Skin epidermis (tissue), 12 donors: ENCODE measurements at regions not wholly inside any gene's neighbourhood (a gene's known extent, or its start where the extent isn't known, plus 50 kb on each side); places are given as distances from the start of the nearest gene placed in this dataset.

Source experiments
- H3K27ac ChIP-seq, 21 experiments: fragments of 200-600 bp; sonication (generic) in 11 of 21; one replicate each; pipeline ENCODE4 v1.5.0; 2020; ENCODE audit warnings: mild to moderate bottlenecking in 3 of 21, inconsistent platforms in 2 of 21, moderate library complexity in 2 of 21
- H3K4me3 ChIP-seq, 7 experiments: fragments of 200-600 bp; sonication (generic) in 2 of 7; one replicate each; pipeline ENCODE4 v1.5.0; 2020; ENCODE audit warnings: inconsistent platforms in 2 of 7, mild to moderate bottlenecking in 2 of 7, moderate library complexity in 1 of 7

DNA sequence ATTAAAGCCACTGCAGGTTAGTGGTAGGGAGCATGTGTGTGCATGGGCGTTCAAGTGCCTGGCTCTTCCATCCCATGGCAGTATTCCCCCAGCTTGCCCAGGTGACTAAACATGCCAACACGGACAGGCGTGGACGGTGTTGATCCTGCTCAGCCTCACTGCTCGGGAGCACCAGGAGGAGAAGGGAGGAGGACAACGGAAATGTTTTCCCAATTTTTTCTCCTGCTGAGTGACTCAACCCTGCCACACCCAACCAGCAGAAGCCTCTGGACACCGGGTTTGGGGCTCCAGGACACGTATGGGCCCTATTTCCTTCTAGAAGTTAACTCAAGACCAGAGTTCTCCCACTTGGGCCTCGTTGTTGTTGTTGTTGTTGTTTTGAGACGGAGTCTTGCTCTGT is 139.1 kb downstream of the CYP26B1 start:
- no peak overlapping the region for H3K4me3 ChIP-seq
- no peak overlapping the region for H3K27ac ChIP-seq

DNA sequence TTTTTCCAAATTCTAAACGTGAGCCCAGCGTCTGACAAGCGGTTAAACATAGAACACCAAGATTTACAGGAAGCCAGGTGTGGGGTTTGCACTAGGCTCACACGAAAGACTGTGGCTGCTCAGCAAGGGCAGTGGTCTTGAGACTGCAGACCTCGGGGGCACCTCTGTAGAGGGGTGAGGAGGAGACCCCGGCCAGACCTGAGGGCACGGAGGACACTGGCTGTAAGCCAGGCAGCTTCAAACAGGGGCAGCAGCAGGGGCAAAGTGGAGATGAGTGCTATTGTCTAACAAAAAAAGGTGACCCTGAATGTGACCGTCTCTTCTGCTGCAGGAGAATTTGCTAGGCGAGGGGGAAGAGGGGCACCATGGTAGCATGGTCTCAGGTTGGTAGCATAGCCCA is 140.3 kb downstream of the CYP26B1 start:
- Histone ChIP-seq H3K4me3 (no peak overlapping the region), H3K27ac (no peak overlapping the region)

DNA sequence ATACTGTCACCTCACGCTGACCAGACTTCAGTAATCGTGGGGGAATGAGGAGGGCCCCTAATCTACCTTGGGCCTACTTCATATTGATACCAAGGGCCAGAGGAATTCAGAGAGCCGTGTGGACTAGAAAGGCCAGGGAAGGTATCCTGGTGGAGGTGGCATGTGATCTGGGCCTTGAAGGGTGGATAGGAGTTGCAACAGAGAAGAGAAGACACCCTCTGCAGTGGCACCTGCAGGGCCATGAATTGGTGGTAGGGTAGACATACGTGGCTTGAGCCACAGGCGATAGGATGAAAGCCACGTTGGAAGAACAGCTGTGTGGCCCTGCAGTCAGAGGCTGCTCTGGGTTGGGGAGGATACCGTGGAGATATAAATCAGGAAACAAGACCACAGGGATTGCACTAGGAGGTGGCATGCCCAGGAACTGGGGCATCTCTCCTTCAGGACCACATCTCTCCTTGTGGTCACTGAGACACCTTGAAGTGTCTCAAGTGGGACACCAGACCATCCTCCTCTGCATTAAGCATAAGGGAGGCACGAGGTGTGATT is 141.4 kb downstream of the CYP26B1 start:
- Histone ChIP-seq H3K4me3 (no peak overlapping the region), H3K27ac (no peak overlapping the region)

DNA sequence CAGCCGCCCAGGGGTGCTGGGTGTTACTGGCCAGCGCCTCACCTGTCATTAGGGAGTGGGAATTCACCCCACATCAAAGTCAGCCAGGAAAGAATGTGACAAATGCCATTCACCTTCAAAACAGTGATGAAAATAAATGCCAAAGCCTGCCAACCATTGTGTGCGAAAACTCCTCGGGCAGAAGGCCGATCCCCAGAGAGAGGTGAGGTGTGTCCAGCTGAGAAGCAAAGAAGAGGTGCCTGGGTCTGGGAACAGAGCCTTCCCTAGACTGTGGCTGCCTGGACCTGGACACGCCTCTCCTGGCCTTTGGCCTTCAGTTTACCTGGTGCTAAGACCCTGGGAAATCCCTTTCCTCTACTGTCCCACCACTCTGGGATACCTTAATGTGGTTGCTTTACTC is 142.7 kb downstream of the CYP26B1 start:
- no peak overlapping the region for H3K4me3 ChIP-seq

DNA sequence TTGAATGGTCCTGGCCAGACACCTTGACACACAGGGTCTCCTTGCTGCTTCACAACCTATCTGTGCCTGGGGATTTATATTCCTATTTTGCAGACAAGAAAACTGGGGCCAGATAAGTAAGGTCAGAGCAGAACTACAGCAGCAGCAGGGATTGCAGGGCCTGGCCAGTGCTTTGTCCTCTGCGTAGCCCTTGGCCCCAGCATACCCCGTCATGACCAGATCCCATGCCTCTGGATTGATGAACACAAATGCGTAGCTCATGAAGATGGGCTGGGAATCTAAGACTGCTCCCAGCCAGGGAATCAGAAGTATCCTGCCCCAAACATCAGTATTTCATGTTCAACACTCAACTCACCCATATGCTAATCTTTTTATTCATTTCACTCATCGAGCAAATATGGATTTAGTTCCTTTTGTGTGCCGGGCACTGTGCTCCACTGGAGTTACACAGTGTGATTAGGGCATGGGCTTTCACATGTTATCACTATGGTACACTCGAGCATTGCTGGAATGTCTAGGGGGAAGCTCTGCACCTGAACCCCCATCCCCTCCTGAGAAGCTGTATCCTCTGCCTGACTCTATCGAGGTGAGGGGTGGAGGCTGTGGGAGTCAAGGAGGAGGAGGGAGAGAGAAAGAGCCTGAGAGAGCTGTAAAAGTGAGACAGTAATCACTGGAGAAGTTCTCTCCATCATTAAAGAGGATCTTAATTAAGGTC is 143.3 kb downstream of the CYP26B1 start:
- H3K4me3 ChIP-seq: no peak overlapping the region
- no peak overlapping the region for H3K27ac ChIP-seq

More for the DNA sequence above, 142.7 kb downstream of the CYP26B1 start:
- no peak overlapping the region for H3K27ac ChIP-seq

DNA sequence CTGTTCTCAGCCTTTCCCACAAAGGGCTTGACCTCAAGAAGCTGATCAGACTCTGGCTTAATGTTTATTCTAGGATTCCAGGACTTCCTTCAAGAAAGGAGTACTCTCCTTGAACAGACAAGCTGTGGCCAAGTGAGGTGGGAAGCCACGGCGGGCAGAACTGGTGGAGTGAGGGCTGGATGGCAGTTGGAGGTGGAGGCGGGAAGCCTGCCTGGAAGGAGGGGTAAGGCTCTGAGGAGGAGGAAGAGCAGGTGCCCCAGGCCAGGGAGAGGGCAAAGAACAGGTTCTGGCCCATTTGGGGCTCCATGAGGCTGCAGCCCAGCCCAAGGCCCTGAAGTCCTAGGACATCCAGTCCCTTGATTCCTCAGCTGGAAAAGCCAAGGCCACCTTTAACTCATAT is 143.9 kb downstream of the CYP26B1 start:
- Histone ChIP-seq H3K27ac (no peak overlapping the region), H3K4me3 (no peak overlapping the region)

DNA sequence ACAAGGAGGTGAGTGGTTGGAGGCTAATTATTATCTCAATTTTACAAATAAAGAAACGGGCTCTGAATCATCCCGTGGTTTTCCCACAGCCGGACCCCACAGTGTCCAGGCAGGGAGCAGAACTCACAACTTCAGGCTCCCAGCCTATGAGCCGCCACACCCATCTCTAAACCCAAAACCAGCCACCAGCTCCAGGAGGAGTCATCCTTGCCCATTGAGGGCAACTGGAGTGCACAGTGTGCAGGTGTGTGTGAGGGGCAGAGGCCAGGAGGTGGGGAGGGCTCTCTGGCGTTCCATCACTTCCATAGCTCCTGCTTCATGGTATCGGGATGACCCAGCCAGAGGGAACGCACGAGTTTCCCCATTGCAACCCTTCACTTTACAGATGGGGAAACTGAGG is 144.5 kb downstream of the CYP26B1 start:
- Histone ChIP-seq H3K27ac (no peak overlapping the region), H3K4me3 (no peak overlapping the region)

DNA sequence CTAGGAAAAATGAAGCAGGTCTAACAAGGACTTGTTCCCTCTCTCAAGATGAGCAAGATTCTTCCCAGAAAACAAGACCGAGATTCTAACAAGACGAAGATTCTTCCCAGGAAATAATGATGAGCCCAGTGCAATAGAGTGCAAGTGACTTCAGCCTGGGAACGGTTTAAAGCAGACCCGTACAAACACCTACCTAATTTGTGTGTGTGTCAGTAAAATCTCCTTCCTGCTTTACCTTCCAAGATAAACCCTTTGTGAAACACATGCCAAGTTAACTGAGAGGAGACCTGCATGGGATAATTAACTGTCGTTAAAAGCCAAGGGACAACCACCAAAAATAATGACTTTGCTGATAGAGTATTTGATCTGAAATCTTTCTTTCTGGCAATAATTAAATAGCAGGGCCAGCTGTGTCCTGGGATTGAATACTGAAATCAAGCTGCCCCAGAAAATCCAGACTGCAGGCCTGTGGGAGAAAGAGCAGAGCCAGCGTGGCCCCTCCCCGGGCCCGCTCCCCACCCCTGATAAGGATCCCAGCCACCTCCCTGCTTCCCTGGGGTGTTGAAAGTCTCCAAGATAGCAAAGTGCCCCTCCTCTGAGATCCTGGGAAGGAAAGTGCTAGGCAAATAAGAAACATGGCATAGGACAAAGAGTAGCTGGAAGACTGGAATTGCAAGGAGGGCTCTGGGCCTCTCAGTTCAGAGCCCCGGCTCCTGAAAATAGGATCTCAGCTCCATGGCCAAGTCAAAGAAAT is 145.5 kb downstream of the CYP26B1 start:
- Histone ChIP-seq H3K4me3 (no peak overlapping the region), H3K27ac (no peak overlapping the region)

DNA sequence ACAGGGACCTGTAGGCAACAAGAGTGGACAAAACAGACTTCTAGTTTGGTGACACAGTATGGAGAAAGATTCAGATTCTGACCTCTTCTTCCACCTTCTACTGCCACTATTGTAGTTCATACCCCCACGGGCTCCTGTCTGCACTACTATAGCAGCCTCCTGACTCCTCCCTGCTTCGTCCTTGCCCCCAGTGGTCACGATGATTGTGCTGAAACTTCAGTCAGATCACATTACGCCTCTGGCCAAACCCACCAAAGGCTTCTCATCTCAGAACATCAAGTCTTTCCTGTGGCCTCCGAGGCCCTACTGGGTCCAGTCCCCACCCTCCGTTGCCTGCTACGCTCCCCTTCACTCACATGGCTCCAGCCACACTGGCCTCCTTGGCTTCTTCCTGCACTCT is 147.6 kb downstream of the CYP26B1 start:
- H3K4me3 ChIP-seq: no peak overlapping the region
- H3K27ac ChIP-seq: no peak overlapping the region

DNA sequence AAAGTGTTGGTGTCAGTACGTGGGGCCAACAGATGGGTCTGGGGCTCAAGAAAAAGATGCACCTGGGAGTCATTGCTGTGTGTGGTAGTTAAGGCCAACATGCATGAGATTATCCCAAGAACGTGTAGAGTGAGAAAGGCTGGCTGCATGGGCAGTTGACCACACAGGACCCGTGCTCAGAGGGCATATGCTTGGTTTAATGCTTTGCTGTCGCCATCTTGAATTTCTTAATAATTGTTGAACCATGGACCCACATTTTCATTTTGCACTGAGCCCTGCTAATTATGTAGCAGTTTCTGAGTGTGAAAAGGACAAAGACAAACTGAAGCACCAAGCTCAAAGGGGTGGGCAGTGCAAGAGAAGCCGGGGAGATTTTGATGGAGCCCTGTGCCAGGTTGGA is 148.1 kb downstream of the CYP26B1 start:
- no peak overlapping the region for H3K4me3 ChIP-seq
- no peak overlapping the region for H3K27ac ChIP-seq

DNA sequence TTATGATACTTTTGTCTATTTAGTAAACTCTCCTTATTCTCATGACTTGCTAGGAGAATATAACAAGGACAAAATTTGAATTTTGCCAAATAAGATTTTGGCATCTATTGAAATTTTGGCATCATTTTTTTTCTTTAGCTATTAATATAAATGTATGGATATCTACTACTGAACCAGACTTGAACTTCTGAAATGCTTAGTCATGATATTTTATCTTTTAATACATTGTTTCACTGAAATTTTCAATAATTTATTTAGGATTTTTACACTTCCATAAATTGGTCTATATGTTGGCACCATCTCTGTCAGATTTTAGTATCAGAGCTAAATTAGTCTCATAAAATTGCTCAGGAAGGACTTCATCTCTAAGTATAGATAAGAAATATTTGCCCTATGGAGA is 149.8 kb downstream of the CYP26B1 start:
- Histone ChIP-seq H3K4me3 (no peak overlapping the region), H3K27ac (no peak overlapping the region)

DNA sequence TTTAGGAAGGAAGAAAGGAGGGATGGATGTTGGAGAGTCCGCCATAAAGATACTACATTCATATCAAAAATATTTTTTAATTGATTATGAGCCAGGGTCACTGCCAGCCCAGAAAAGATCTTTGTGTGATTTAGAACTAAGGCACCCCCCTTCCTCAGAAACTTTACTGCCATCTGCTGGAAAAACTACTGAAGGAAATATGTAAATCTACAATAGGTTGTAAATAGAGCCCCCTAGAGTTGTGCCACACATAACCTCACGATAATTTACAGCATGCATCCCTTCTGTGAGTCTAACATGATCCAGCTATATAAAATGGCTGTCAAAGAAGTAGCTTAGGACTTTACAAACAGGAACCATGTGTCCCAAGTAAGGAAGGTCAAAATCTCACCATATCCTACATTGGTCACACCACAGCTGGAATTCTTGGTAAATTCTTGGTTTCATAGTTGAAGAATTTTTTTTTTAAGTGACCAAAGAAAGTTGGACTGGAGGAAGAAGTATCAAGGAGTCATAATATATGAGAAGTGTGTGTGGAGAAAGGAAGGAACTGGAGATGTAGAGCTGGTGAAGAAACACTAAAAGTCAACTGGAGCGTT is 152.5 kb downstream of the CYP26B1 start:
- no peak overlapping the region for H3K4me3 ChIP-seq
- no peak overlapping the region for H3K27ac ChIP-seq

DNA sequence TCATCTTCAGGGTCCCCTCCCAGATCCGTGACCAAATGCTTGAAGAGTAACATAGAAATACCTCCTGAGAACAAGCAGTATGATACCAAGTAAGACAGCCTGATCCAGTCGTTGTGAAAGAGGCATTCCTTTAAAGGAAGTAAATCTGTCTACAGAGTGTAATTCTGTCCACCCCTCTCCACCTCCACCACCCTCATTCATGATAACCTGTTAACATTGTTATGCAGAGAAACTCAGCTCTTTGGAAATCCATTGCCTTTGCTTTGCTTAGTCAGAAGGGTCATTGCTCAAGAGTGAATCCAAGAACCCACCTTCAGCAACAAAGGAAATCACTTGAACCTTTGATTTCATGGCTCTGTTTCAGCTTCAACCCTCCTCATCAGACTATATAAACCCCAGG is 155.6 kb downstream of the CYP26B1 start:
- Histone ChIP-seq H3K4me3 (no peak overlapping the region), H3K27ac (no peak overlapping the region)

DNA sequence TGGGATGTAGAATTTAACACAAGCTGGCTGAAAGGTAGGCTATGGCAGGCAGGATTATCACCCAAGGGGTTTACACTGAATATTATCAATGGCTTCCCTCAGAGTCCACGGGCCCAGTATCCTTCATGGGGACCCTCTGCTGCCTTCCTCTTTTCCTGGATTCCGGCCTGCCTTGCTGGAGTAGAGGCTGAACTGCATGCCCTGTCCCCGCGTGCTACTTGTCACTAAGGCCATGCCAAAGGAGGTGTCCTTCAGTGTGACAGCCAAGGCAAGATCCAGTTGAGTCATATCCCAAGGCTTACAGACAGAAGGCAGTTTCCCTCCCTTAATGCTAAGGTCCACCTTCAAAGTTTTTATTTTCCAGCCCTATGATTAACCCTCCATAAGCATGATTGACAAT is 156.3 kb downstream of the CYP26B1 start:
- no peak overlapping the region for H3K27ac ChIP-seq
- no peak overlapping the region for H3K4me3 ChIP-seq

DNA sequence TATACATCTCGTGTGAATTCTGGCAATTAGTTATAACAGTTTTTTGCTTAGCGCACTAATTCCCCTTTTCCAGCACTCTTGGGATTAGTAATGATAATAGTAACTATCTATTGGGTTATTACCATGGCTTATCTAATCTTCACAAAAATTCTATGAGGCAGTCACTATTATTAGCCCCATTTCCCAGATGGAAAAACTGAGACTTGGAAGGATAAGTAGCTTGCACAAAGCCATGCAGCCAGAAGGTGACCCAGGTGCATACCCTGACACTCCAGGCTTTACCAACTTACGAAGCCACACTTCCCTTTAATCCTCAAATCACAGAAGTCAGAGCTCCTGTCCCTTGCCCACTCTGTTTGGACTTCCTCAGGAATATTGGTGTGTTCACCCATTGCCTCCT is 156.8 kb downstream of the CYP26B1 start:
- H3K4me3 ChIP-seq: no peak overlapping the region
- H3K27ac ChIP-seq: no peak overlapping the region

DNA sequence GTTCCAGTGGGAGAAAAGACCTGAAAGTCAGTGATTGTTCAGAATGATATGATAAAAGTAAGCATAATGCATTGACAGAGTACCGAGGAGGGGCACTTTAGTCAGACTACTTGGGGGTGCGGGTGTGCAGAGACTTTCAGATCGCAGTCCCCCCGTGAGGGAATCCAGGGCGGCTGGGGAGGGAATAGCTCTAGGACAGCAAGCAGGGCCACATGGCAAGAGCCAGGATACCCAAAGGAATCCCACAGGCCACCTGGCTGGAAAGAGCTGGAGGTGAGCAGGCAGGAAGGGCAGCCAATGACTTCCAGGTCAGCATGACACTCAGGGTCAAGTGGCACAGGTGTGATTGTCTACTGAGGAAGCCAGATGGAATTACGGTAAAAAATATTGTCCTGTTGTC is 157.5 kb downstream of the CYP26B1 start:
- no peak overlapping the region for H3K4me3 ChIP-seq
- H3K27ac ChIP-seq: no peak overlapping the region

DNA sequence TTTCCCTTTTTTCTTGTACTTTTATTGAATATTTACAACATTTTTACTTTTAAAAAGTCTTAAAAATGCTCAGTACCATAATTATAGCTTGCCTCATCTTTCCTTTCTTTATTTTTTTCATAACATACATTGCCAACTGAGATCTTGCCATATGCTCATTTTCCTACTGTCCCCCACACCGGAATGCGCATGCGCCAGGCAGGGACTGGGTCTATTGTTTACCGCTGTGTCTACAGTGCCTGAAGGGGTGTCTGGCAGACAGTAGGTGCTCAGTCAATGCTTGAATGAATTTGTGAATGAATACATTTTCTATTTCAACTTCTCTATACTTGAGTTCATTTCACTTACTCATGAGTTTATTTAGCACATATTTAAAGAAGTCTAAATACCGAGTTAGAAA is 158.0 kb downstream of the CYP26B1 start:
- H3K4me3 ChIP-seq: no peak overlapping the region
- H3K27ac ChIP-seq: no peak overlapping the region

DNA sequence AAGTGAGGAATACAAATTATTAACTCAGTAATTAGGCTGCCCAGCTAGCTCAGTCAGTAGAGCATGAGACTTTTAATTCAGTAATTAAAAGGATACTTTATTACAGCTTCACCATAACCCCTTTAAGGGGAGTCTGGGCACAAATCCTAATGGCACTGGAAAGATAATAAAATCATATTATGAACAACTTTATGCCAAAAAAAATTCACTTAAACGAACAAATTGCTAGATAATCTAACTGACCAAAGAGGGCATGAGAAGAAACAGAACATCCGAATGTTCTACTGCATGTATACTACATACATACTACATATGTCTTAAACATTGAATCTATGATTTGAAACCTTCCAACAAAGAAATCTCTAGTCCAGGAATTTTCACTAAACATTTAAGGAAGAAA is 159.5 kb downstream of the CYP26B1 start:
- no peak overlapping the region for H3K4me3 ChIP-seq
- no peak overlapping the region for H3K27ac ChIP-seq

DNA sequence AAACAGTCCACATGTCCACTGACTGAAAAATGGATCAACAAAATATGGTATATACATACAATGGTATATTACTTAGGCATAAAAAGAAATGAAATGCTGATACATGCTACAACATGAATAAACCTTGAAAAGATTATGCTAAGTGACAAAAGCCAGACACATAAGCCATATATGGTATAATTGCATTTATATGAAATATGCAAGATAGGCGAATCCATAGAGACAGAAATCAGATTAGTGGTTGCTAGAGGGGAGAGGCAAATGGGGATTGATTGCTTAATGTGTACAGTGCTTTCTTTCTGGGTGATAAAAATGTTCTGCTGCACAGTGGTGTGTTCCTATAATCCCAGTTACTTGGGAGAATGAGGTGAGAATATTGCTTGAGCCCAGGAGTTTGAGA is 171.0 kb downstream of the CYP26B1 start:
- Histone ChIP-seq H3K4me3 (no peak overlapping the region), H3K27ac (no peak overlapping the region)

DNA sequence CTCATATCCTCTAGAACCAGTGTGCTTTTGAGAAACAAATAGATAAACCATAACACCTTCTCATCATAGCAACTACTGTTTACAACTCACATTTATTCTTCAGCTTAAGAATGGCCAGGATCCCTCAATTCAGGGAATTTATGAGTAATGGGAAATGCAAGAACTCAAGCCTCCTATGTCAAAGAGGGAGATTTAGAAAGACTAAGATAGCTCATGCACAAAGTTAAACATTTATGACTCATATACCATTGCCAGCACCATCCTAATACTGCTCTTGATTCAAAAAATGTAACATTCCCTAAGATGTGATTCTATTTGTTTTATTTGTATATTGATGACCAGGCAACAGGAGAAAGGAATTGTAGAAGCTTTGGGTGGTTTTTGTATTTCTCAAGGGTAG is 172.8 kb downstream of the CYP26B1 start:
- Histone ChIP-seq H3K4me3 (no peak overlapping the region), H3K27ac (no peak overlapping the region)

DNA sequence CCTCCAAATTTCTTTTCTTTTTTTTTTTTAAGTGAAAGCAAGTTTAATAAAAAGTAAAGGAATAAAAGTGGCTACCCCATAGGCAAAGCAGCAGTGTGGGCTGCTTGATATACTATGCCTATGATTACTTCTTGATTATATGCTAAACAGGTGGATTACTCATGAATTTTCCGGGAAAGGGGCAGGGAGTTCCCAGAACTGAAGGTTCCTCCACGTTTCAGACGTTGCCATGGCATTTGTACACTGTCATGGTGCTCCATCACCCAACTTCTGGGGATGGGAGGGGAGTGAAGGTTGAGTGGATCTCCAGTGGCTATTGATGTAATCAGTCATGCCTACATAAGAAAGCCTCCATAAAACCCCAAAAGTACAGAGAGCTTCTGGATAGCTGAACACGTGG is 176.2 kb downstream of the CYP26B1 start:
- Histone ChIP-seq H3K4me3 (no peak overlapping the region), H3K27ac (no peak overlapping the region)
